ENCODE measurements at regions not wholly inside any gene's neighbourhood (a gene's known extent, or its start where the extent isn't known, plus 50 kb on each side); places are given as distances from the start of the nearest gene placed in this dataset.

GRCh38 chr2:552906-553305, 124.3 kb downstream of the TMEM18 start:
- no peak for TF ChIP-seq POLR2A (IDR thresholded peaks at IDR 0.05)
- no peak for TF ChIP-seq CTCF (IDR thresholded peaks at IDR 0.05)
